GM18505 (cell line): ENCODE measurements at regions not wholly inside any gene's neighbourhood (a gene's known extent, or its start where the extent isn't known, plus 50 kb on each side); places are given as distances from the start of the nearest gene placed in this dataset.

Source experiments
- ATAC-seq: cut with Tn5 transposase; IDR thresholded peaks from one replicate; pipeline ENCODE4 v1.9.1; 2021; ENCODE audit not compliant: unreplicated experiment
- POLR2A ChIP-seq: IDR thresholded peaks from 4 replicates; pipeline ENCODE4 v1.6.1; 2011; ENCODE audit warnings: borderline replicate concordance; ENCODE audit not compliant: insufficient read depth, insufficient read length; ENCODE audit errors: extremely low read depth

- ATAC-seq: no peak
Measured at GRCh38 chr3:176208283-176208682, 989.0 kb downstream of the TBL1XR1 start.

GRCh38 chr3:176206809-176207208, 990.5 kb downstream of the TBL1XR1 start:
- TF ChIP-seq POLR2A: no peak
- ATAC-seq: no peak

More at GRCh38 chr3:176208283-176208682, 989.0 kb downstream of the TBL1XR1 start:
- no peak for TF ChIP-seq POLR2A

- ATAC-seq: no peak
- no peak for TF ChIP-seq POLR2A
Measured at GRCh38 chr3:176202652-176203051, 994.6 kb downstream of the TBL1XR1 start.

DNA sequence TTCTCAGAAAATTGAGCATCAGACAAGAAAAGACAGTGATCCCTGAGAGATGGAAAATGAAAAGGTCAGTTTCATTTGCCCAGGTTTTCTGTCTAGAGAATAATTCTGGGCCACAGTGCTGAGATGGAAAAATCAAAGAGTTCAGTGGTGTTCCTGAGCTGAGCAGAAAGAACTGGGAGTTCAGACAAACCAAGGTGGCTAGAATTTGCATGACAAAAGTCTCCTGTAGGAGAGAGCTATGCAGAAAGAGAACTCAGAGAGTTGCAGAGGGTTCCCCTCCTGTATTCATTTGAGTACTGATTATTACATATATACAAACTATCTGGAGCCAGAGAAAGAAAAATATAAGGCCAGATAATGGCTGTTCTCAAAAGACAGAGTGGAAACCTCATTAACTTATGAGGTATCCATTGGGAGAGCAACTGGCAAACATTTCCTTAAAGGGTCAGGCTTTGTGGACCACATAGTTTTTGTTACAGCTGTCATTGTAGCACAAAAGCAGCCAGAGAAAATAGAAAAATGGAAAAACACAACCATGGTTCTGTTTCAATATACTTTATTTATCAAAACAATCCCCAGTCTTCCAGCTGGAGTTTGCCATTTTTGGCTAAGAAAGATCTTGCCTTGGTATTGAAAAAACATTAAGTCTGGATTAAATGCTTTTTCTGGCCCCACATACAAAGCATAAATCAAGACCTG, 1004.1 kb downstream of the TBL1XR1 start:
- TF ChIP-seq POLR2A: no peak
- ATAC-seq: no peak

DNA sequence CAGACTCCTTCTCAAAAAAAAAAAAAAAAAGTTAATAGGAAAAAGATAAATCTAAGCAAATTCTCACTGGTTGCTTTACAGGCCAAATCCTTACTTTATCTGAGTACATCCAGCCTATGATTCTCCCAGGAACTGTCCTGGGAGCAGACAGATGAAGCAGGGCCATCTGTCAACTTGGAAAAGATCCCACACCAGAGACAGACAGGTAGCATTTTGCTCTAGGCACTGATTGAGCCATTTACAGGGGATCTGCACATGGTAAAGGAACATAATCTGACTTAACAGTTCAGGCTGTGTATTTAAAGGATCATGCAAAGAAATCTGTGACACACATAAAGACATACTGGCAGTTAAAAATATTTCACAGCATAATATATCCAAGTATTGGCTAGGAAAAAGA, 1006.5 kb downstream of the TBL1XR1 start:
- no peak for TF ChIP-seq POLR2A
- ATAC-seq: no peak

GRCh38 chr3:176183181-176183580, 1014.1 kb downstream of the TBL1XR1 start:
- no peak for TF ChIP-seq POLR2A
- ATAC-seq: no peak

- no peak for ATAC-seq
- TF ChIP-seq POLR2A: no peak
Measured at GRCh38 chr3:176174060-176174459, 1023.2 kb downstream of the TBL1XR1 start.

- no peak for TF ChIP-seq POLR2A
- ATAC-seq: no peak
Measured at GRCh38 chr3:176172492-176172891, 1024.8 kb downstream of the TBL1XR1 start.

DNA sequence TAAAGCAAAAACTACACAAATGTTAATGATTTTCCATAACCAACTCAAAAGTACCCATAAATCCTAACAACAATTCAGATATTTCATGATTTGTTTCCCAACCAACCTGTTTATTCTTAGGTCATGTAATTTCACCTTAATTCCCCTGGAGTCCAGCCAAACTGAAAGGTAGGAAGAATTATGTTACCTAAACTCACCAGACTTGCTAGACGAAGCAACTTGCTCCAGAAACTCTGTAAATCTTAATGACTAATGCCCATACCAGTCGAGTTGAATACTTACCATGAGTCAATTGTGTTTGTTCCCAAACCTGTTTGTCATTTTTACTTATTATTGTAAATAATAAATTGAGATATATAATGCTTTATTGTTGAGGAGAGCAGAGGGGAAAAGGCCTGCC, 1030.0 kb downstream of the TBL1XR1 start:
- no peak for ATAC-seq
- TF ChIP-seq POLR2A: no peak

GRCh38 chr3:176160997-176161396, 1036.3 kb downstream of the TBL1XR1 start:
- TF ChIP-seq POLR2A: no peak
- ATAC-seq: no peak

DNA sequence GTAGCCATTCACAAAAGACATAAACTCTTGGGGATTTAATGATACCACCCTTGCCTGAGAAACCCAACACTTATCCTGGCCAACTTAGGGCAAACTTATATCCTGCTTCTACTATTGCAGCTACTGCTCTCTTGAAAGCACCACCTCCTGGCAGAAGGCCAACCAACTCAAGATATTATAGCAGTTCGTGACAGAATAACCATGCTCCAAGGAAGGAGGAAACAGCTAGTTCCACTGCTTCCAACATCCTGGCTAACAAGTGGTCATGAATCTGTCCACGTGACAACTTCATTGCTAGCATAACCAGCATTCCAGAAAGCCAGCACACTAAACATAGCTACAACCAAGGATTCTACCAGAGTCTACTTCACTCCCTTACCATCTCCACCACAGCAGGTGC, 1037.5 kb downstream of the TBL1XR1 start:
- ATAC-seq: no peak
- no peak for TF ChIP-seq POLR2A

GRCh38 chr3:176155012-176155411, 1042.3 kb downstream of the TBL1XR1 start:
- no peak for TF ChIP-seq POLR2A
- no peak for ATAC-seq

- TF ChIP-seq POLR2A: no peak
Measured at GRCh38 chr3:176149567-176149966, 1047.7 kb downstream of the TBL1XR1 start.

GRCh38 chr3:176147251-176147650, 1050.0 kb downstream of the TBL1XR1 start:
- no peak for TF ChIP-seq POLR2A

More at GRCh38 chr3:176149567-176149966, 1047.7 kb downstream of the TBL1XR1 start:
- ATAC-seq: no peak

More at GRCh38 chr3:176147251-176147650, 1050.0 kb downstream of the TBL1XR1 start:
- no peak for ATAC-seq
